ENCODE measurements at regions not wholly inside any gene's neighbourhood (a gene's known extent, or its start where the extent isn't known, plus 50 kb on each side); places are given as distances from the start of the nearest gene placed in this dataset.

DNA sequence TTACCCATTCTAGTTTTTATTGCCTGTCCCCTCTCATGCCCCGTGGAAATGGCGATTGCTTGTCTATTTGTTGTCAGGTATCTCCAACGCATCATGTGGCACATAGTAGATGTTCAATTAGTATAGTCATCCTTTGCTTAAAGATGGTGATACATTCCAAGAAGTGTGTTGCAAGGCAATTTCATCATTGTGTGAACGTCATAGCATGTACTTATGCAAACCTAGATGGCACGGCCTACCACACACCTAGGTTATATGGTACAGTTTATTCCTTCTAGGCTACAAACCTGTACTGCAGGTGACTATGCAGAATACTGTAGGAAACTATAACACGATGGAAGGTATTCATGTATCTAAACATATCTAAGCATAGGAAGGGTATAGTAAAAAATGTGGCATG is 163.9 kb upstream of the DAPK1 start:
- BruUV-seq (replicated peaks) = no TSS peak
- Histone ChIP-seq H3K4me3 (replicated peaks in 1 of 2; ENCODE audit: low read depth in 1 of 2, low read length in 2 of 2) (no peak overlapping the region), H3K79me2 (ENCODE audit: insufficient read depth, low read length) (no peaks in the 10 kb centered on the region), H3K27ac (ENCODE audit: low read depth, low read length) (no peak overlapping the region), H3K27me3 (ENCODE audit: insufficient read depth, low read length) (peaks cover 10% of the 10 kb centered on the region; the same call in 1 of the 2 replicates), H3K4me2 (ENCODE audit: low read length) (no peak overlapping the region), H4K20me1 (ENCODE audit: insufficient read depth) (no peaks in the 10 kb centered on the region), H3K9me3 (ENCODE audit: control insufficient read depth in 1 of 2, insufficient read depth in 1 of 2, low read depth in 1 of 2, low read length in 2 of 2) (peaks cover 6 to 13% of the 10 kb centered on the region in 2 experiments; a peak in 2 of 4 replicates), H3K9ac (ENCODE audit: low read length) (no peak overlapping the region), H3K4me1 (ENCODE audit: control insufficient read depth in 1 of 2, insufficient read depth in 2 of 2, low read length in 2 of 2) (no peaks in the 10 kb centered on the region), H2AFZ (ENCODE audit: low read depth, low read length, poor library complexity, severe bottlenecking) (no peak overlapping the region), H3K36me3 (ENCODE audit: control insufficient read depth in 1 of 2, insufficient read depth in 2 of 2, low read length in 2 of 2) (no peaks in the 10 kb centered on the region), H3K9me2 (ENCODE audit: insufficient read depth) (no peaks in the 10 kb centered on the region)
- intact Hi-C loops (cut with micrococcal nuclease) = no loop called here
- POLR2A ChIA-PET = no interaction called here
- no peak for DNase-seq (ENCODE audit: low read depth, low spot score)
- no peak for TF ChIP-seq SP1 (IDR thresholded peaks at IDR 0.05; ENCODE audit: low read depth)
- TF ChIP-seq YY1 (IDR thresholded peaks at IDR 0.05; ENCODE audit: extremely low read depth, insufficient replicate concordance, low read depth, low read length) = no peak
- no peak for TF ChIP-seq FOSL1 (IDR thresholded peaks at IDR 0.05; ENCODE audit: low read depth)
- no peak for TF ChIP-seq CBX3 (IDR thresholded peaks at IDR 0.05; ENCODE audit: low read depth)
- TF ChIP-seq ZNF274 (IDR thresholded peaks at IDR 0.05; ENCODE audit: low read depth, low read length) = no peak
- TF ChIP-seq TCF7L2 (IDR thresholded peaks at IDR 0.05; ENCODE audit: borderline replicate concordance, extremely low read depth, insufficient read depth, insufficient read length) = no peak
- no peak for TF ChIP-seq SIN3A (IDR thresholded peaks at IDR 0.05; ENCODE audit: low read depth)
- no peak for TF ChIP-seq ZFX (IDR thresholded peaks at IDR 0.05)
- RAD21 ChIA-PET (ENCODE audit: low non-redundant PET in 1 of 2, low total read pairs in 2 of 2, uncharacterized antibody in 2 of 2, unreplicated experiment in 2 of 2) = no interaction called here
- CTCF ChIA-PET = no interaction called here
- no peak for ATAC-seq

DNA sequence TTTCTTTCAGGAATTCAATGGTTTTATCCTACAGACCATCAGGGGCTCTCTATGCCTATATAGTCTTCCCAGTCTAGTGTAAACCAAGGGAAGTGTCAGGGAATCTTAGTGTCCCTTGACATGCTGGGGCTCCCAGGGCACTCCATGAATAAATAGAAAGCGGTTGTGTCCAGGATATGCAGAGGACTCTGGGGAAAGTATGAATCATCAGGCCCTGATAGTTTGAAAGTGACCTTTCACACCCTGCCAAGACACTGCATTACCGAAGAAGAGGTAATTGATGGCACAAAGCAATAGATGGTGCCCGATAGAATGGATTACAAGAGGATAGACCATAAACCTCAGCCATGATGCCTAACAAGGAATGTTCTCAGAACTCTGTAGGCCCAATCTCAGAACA is 163.3 kb upstream of the DAPK1 start:
- DNase-seq (ENCODE audit: low read depth, low spot score) (no peak), ATAC-seq (no peak)
- intact Hi-C loops (cut with micrococcal nuclease) = no loop called here
- no peak overlapping the region for H3K9ac ChIP-seq (ENCODE audit: low read length)
- TF ChIP-seq ELF1 (IDR thresholded peaks at IDR 0.05; ENCODE audit: borderline replicate concordance, low read depth) (no peak), SP1 (IDR thresholded peaks at IDR 0.05; ENCODE audit: low read depth) (no peak), ZNF274 (IDR thresholded peaks at IDR 0.05; ENCODE audit: low read depth, low read length) (no peak), POLR2AphosphoS5 (IDR thresholded peaks at IDR 0.05; ENCODE audit: low read depth, low read length) (no peak), FOSL1 (IDR thresholded peaks at IDR 0.05; ENCODE audit: low read depth) (no peak), EGR1 (IDR thresholded peaks at IDR 0.05; ENCODE audit: low read depth) (no peak), EZH2 (IDR thresholded peaks at IDR 0.05) (no peak), YY1 (IDR thresholded peaks at IDR 0.05; ENCODE audit: extremely low read depth, insufficient replicate concordance, low read depth, low read length) (no peak), SRF (IDR thresholded peaks at IDR 0.05; ENCODE audit: low read depth) (no peak), CBX3 (IDR thresholded peaks at IDR 0.05; ENCODE audit: low read depth) (no peak), TCF7L2 (IDR thresholded peaks at IDR 0.05; ENCODE audit: borderline replicate concordance, extremely low read depth, insufficient read depth, insufficient read length) (no peak), JUND (IDR thresholded peaks at IDR 0.05) (no peak), CEBPB (IDR thresholded peaks at IDR 0.05; ENCODE audit: low read depth) (no peak)
- TF ChIP-seq, protein P1, sequence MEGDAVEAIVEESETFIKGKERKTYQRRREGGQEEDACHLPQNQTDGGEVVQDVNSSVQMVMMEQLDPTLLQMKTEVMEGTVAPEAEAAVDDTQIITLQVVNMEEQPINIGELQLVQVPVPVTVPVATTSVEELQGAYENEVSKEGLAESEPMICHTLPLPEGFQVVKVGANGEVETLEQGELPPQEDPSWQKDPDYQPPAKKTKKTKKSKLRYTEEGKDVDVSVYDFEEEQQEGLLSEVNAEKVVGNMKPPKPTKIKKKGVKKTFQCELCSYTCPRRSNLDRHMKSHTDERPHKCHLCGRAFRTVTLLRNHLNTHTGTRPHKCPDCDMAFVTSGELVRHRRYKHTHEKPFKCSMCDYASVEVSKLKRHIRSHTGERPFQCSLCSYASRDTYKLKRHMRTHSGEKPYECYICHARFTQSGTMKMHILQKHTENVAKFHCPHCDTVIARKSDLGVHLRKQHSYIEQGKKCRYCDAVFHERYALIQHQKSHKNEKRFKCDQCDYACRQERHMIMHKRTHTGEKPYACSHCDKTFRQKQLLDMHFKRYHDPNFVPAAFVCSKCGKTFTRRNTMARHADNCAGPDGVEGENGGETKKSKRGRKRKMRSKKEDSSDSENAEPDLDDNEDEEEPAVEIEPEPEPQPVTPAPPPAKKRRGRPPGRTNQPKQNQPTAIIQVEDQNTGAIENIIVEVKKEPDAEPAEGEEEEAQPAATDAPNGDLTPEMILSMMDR (IDR thresholded peaks at IDR 0.05 in 2 of 3, conservative IDR thresholded peaks at IDR 0.05 in 1 of 3; ENCODE audit: borderline replicate concordance in 1 of 3, insufficient read depth in 1 of 3, low read depth in 2 of 3, low read length in 2 of 3) = no peak
- H3K4me2 ChIP-seq (ENCODE audit: low read length) = no peak overlapping the region
- no peak overlapping the region for H3K4me3 ChIP-seq (replicated peaks in 1 of 2; ENCODE audit: low read depth in 1 of 2, low read length in 2 of 2)
- no peaks in the 10 kb centered on the region for H3K4me1 ChIP-seq (ENCODE audit: control insufficient read depth in 1 of 2, insufficient read depth in 2 of 2, low read length in 2 of 2)
- ChIA-PET RAD21 (ENCODE audit: low non-redundant PET in 1 of 2, low total read pairs in 2 of 2, uncharacterized antibody in 2 of 2, unreplicated experiment in 2 of 2) (no interaction called here), CTCF (interaction anchor here (5.0 kb wide), 1 partner anchor 329 kb away, joined by 41 read pairs; no protein-coding TSS in a partner anchor), POLR2A (no interaction called here)
- H3K9me2 ChIP-seq (ENCODE audit: insufficient read depth) = no peaks in the 10 kb centered on the region
- H3K27me3 ChIP-seq (ENCODE audit: insufficient read depth, low read length) = peaks cover 10% of the 10 kb centered on the region; the same call in 1 of the 2 replicates
- no peaks in the 10 kb centered on the region for H4K20me1 ChIP-seq (ENCODE audit: insufficient read depth)
- no peak overlapping the region for H2AFZ ChIP-seq (ENCODE audit: low read depth, low read length, poor library complexity, severe bottlenecking)
- no peaks in the 10 kb centered on the region for H3K79me2 ChIP-seq (ENCODE audit: insufficient read depth, low read length)
- H3K36me3 ChIP-seq (ENCODE audit: control insufficient read depth in 1 of 2, insufficient read depth in 2 of 2, low read length in 2 of 2) = no peaks in the 10 kb centered on the region
- BruUV-seq (replicated peaks) = no TSS peak
- H3K27ac ChIP-seq (ENCODE audit: low read depth, low read length) = no peak overlapping the region
- peaks cover 6 to 13% of the 10 kb centered on the region in 2 experiments; a peak in 2 of 4 replicates for H3K9me3 ChIP-seq (ENCODE audit: control insufficient read depth in 1 of 2, insufficient read depth in 1 of 2, low read depth in 1 of 2, low read length in 2 of 2)

Data from HCT116 (cell line).